OCI-LY1 (cell line): ENCODE measurements at regions not wholly inside any gene's neighbourhood (a gene's known extent, or its start where the extent isn't known, plus 50 kb on each side); places are given as distances from the start of the nearest gene placed in this dataset.

ENCODE experiments used
- H2AFZ ChIP-seq: fragments of 200-600 bp; sonication (generic), shearing (Covaris generic); 2 replicates; pipeline ENCODE4 v1.6.0; 2014; ENCODE audit warnings: antibody characterized with exemption, mild to moderate bottlenecking, low read length
- H3F3A ChIP-seq: fragments of 200-600 bp; sonication (generic), shearing (Covaris generic); 2 replicates; pipeline ENCODE4 v1.6.0; 2014; ENCODE audit warnings: mild to moderate bottlenecking, antibody characterized with exemption, low read length, moderate library complexity; ENCODE audit not compliant: insufficient read depth
- H3K27ac ChIP-seq: fragments of 200-600 bp; sonication (generic); 2 replicates; pipeline ENCODE4 v1.5.1; 2014; ENCODE audit warnings: low read length, mixed run types, mild to moderate bottlenecking, low read depth; ENCODE audit not compliant: poor library complexity, severe bottlenecking
- H3K27me3 ChIP-seq: fragments of 200-600 bp; sonication (generic); 2 replicates; pipeline ENCODE4 v1.6.0; 2014; ENCODE audit warnings: antibody characterized with exemption, mild to moderate bottlenecking, low read length, moderate library complexity; ENCODE audit not compliant: insufficient read depth
- H3K36me3 ChIP-seq: fragments of 200-600 bp; sonication (generic); 2 replicates; pipeline ENCODE4 v1.6.1; 2014; ENCODE audit warnings: mild to moderate bottlenecking, antibody characterized with exemption, low read length, moderate library complexity, mixed read lengths; ENCODE audit not compliant: insufficient read depth
- H3K4me1 ChIP-seq: fragments of 200-600 bp; sonication (generic); 2 replicates; pipeline ENCODE4 v1.5.1; 2014; ENCODE audit warnings: mild to moderate bottlenecking, low read length, moderate library complexity; ENCODE audit not compliant: insufficient read depth, severe bottlenecking
- H3K4me2 ChIP-seq: fragments of 200-600 bp; sonication (generic), shearing (Covaris generic); 2 replicates; pipeline ENCODE4 v1.6.1; 2014; ENCODE audit warnings: low read length
- H3K4me3 ChIP-seq: fragments of 200-600 bp; sonication (generic); 2 replicates; pipeline ENCODE4 v1.5.1; 2014; ENCODE audit warnings: low read length, low read depth, mild to moderate bottlenecking, mixed read lengths; ENCODE audit not compliant: poor library complexity, severe bottlenecking
- H3K79me2 ChIP-seq: fragments of 200-600 bp; shearing (Covaris generic); 2 replicates; pipeline ENCODE4 v1.6.1; 2016; ENCODE audit warnings: mixed run types, low read length, mixed read lengths; ENCODE audit not compliant: insufficient read depth
- H3K9ac ChIP-seq: fragments of 200-600 bp; sonication (generic), shearing (Covaris generic); 2 replicates; pipeline ENCODE4 v1.6.1; 2014; ENCODE audit warnings: mild to moderate bottlenecking, low read length, mixed read lengths
- H3K9me2 ChIP-seq: fragments of 200-600 bp; sonication (generic), shearing (Covaris generic); 2 replicates; pipeline ENCODE4 v1.6.1; 2014; ENCODE audit warnings: low read depth, mild to moderate bottlenecking, low read length, mixed read lengths
- H3K9me3 ChIP-seq: fragments of 200-600 bp; shearing (Covaris generic); 2 replicates; pipeline ENCODE4 v1.6.1; 2014; ENCODE audit warnings: low read length, mixed read lengths
- H4K20me1 ChIP-seq: fragments of 200-600 bp; sonication (generic), shearing (Covaris generic); 2 replicates; pipeline ENCODE4 v1.6.0; 2016; ENCODE audit warnings: mild to moderate bottlenecking, low read length; ENCODE audit not compliant: insufficient read depth
- EZH2 ChIP-seq: fragments of 200-600 bp; sonication (generic), shearing (Covaris generic); IDR thresholded peaks from 2 replicates; pipeline ENCODE4 v1.8.0; 2017; ENCODE audit warnings: borderline replicate concordance, mixed run types, mild to moderate bottlenecking, antibody characterized with exemption, low read length, moderate library complexity, mixed read lengths
- TF ChIP-seq, protein P1 (sequence below): fragments of 200-600 bp; sonication (generic), shearing (Covaris generic); IDR thresholded peaks from 2 replicates; pipeline ENCODE4 v1.5.1; 2017; ENCODE audit warnings: mild to moderate bottlenecking, antibody characterized with exemption, low read length, moderate library complexity, mixed read lengths

DNA sequence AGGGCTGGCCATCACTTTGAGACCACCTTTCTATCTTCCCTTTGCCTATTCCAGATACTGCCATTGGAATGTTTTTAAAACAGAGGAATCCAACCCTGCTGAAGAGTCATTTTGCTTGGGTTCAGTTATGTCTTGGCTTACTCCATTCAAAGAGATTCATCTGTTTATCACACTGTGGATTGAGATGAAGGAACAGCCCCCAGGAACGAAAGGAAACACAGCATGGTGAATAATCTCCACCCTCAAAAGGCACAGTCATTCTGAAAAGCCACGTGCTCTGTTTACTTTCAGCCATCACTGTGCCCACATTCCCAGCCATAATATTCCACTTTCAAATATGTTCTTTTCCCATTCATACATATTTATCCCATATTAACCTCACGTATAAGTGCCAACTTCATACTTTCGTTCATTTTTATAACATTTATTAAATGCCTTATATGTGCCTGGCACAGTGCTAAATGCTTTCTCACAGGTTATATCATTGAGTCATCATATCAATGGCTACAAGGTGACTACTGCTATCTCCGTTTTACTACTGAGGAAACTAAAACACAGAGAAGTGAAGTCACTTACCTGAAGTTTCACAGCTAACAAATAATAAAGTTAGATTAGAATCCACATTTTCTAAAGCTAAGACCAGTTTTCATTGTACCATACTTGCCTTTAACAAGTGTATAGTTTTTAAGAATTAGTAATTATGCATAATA, 143.6 kb downstream of the OSR1 start:
- Histone ChIP-seq H3F3A (no peaks in the 10 kb centered on the region), H3K27ac (no peak overlapping the region), H3K4me2 (no peak overlapping the region), H3K9me2 (no peaks in the 10 kb centered on the region), H3K9me3 (no peaks in the 10 kb centered on the region), H3K79me2 (no peaks in the 10 kb centered on the region), H2AFZ (no peak overlapping the region), H3K4me3 (no peak overlapping the region), H3K27me3 (no peaks in the 10 kb centered on the region), H3K9ac (no peak overlapping the region), H3K4me1 (no peaks in the 10 kb centered on the region), H4K20me1 (no peaks in the 10 kb centered on the region), H3K36me3 (no peaks in the 10 kb centered on the region)
- no peak for TF ChIP-seq EZH2
- TF ChIP-seq, protein P1, sequence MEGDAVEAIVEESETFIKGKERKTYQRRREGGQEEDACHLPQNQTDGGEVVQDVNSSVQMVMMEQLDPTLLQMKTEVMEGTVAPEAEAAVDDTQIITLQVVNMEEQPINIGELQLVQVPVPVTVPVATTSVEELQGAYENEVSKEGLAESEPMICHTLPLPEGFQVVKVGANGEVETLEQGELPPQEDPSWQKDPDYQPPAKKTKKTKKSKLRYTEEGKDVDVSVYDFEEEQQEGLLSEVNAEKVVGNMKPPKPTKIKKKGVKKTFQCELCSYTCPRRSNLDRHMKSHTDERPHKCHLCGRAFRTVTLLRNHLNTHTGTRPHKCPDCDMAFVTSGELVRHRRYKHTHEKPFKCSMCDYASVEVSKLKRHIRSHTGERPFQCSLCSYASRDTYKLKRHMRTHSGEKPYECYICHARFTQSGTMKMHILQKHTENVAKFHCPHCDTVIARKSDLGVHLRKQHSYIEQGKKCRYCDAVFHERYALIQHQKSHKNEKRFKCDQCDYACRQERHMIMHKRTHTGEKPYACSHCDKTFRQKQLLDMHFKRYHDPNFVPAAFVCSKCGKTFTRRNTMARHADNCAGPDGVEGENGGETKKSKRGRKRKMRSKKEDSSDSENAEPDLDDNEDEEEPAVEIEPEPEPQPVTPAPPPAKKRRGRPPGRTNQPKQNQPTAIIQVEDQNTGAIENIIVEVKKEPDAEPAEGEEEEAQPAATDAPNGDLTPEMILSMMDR = no peak

DNA sequence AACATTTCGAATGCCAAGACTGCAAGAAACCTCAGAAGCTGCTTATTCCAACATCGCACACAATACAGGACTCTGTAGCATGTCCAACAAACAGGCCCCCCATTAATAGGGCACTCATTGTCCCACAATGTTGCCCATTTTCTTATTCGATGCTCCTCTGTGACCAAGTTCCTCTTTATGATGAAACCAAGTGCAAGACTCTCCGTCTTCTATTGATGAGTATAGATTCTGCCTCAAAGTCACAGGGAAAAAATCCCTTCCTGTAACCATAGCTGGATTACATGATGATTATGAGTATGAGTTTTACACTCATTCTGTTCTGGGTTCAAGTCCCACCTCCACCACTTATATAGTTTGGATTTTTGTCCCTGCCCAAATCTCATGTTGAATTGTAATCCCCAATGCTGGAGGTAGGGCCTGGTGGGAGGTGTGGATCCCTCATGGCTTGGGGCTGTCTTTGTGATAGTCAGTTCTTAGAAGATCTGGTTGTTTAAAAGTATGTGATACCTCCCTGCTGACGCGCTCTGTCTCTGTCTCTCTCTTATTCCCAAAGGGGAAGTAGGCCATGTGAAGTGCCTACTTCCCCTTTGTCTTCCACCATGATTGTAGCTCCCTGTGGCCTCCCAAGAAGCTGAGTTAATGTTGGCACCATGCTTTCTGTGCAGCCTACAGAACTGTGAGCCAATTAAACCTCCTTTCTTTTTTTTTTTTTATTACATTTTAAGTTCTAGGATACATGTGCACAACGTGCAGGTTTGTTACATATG, 148.7 kb downstream of the OSR1 start:
- TF ChIP-seq EZH2 = no peak
- TF ChIP-seq, protein P1 = no peak
- H3K36me3 ChIP-seq = no peaks in the 10 kb centered on the region

DNA sequence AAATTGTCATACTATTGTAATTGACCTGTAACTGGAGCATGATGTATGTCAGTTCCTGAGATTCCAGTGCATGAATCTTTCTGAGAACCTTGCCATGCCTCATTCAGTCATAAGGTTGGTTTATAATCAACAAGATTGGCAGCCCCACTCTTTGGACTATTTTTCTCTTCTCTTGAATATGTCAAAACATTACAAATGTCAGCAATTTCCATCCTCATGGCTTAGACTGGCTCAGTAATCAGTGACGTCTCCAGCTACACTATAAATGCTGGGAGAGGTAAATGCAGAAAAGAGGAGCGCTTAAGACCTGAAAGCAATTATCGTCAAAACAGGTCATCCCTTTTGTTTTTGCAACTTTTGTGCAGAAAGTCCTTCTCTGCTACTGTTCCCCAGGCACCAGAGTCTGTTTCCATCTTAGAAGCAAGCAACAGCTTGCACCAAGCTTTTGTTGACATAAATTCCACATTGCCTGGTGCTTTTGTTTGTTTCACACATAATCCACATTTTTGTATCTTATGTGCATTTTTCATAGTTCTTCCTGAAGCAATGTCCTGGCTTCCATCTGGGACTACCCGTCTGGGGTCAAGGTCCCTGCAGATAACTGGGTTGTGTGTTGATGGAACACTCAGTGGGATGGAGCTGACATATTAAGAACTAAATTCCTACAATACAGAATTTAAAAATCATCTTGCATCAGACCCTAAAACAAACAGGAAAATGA, 149.8 kb downstream of the OSR1 start:
- Histone ChIP-seq H3K9ac (no peak overlapping the region), H3K27me3 (no peaks in the 10 kb centered on the region), H3K9me2 (no peaks in the 10 kb centered on the region), H3K4me2 (no peak overlapping the region), H3K36me3 (no peaks in the 10 kb centered on the region), H4K20me1 (no peaks in the 10 kb centered on the region), H3F3A (no peaks in the 10 kb centered on the region), H3K27ac (no peak overlapping the region), H3K79me2 (no peaks in the 10 kb centered on the region), H3K4me1 (no peaks in the 10 kb centered on the region), H3K4me3 (no peak overlapping the region), H3K9me3 (no peaks in the 10 kb centered on the region), H2AFZ (no peak overlapping the region)
- TF ChIP-seq EZH2 = no peak
- TF ChIP-seq, protein P1 = no peak

More for the DNA sequence above, 148.7 kb downstream of the OSR1 start:
- Histone ChIP-seq H3K9me3 (no peaks in the 10 kb centered on the region), H3K27ac (no peak overlapping the region), H3K4me2 (no peak overlapping the region), H3K4me1 (no peaks in the 10 kb centered on the region), H3K27me3 (no peaks in the 10 kb centered on the region), H2AFZ (no peak overlapping the region), H3K79me2 (no peaks in the 10 kb centered on the region), H3K4me3 (no peak overlapping the region), H3F3A (no peaks in the 10 kb centered on the region), H3K9me2 (no peaks in the 10 kb centered on the region), H4K20me1 (no peaks in the 10 kb centered on the region), H3K9ac (no peak overlapping the region)
